ENCODE measurements at regions not wholly inside any gene's neighbourhood (a gene's known extent, or its start where the extent isn't known, plus 50 kb on each side); places are given as distances from the start of the nearest gene placed in this dataset.
"Not testable (repeated sequence)": the region's sequence is repeated elsewhere in the genome, so short reads cannot be mapped to it uniquely, and the experiment has no call there.

- DNase-seq (ENCODE audit: low spot score) = no peak
Measured at GRCh38 chr13:74574964-74575728, 440.9 kb upstream of the KLF12 start.

GRCh38 chr13:74573654-74574053, 439.4 kb upstream of the KLF12 start:
- DNase-seq (ENCODE audit: low spot score) = no peak

DNA sequence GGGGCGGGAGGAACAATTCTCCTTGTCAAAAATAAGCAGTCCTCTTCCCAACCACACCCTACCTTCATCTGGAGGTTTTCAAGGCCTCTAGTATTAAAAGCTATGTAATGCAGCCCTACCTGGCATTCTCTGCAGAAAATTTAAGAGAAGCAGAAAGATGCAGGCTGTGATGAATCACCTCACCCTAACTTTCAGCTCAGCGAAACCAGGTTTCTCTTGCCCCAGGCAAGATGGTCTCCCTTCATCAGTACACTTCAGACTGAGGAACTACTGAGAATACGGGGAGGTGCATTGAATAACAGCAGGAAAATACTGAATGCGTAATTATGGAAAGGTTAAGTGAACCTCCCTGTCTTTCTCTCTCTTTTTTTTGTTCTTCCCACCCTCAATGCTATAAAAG, 437.6 kb upstream of the KLF12 start:
- DNase-seq (ENCODE audit: low spot score) = no peak

GRCh38 chr13:74570834-74571233, 436.6 kb upstream of the KLF12 start:
- DNase-seq (ENCODE audit: low spot score) = no peak

DNA sequence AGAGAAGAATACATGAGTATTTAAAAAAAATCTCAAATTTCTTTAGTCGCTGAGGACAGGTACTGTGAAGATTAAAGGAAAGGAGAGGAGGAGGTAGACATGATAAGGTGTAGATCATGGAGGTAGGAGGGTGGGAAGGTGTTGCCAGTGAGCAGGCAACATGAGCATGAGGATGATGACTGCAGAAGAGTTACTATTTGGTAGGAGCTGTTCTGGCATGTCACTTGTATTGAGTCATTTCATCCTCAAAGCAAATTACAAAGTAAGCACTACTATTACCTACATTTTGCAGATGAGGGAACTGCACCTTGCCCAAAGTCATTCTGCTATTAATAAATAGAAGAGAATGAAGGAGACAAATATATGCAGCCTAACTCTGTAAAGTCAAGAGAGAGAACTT, 435.8 kb upstream of the KLF12 start:
- no peak for DNase-seq (ENCODE audit: low spot score)

GRCh38 chr13:74569251-74569650, 435.0 kb upstream of the KLF12 start:
- no peak for DNase-seq (ENCODE audit: low spot score)

GRCh38 chr13:74567485-74567884, 433.3 kb upstream of the KLF12 start:
- no peak for DNase-seq (ENCODE audit: low spot score)

GRCh38 chr13:74562381-74562780, 428.2 kb upstream of the KLF12 start:
- no peak for DNase-seq (ENCODE audit: low spot score)

- DNase-seq (ENCODE audit: low spot score) = no peak
Measured at GRCh38 chr13:74561155-74561554, 427.0 kb upstream of the KLF12 start.

DNA sequence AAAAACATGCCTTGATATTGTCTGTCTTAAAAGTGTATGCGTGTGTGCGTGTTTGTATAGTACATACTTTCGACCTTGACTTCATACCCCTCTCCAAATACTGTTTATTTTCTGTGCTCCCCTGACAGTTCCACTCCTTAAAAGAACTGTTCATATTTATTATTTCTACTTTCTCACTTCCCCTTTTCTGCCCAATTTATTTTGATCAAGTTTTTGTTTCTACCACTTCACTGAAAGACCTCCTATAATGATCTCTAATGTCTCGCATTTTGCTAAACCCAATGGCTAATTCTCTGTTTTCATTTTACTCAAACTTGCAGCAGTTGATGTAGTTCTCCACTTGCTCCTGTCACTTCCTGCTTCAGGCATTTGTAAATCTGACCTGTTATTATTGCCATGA, 426.1 kb upstream of the KLF12 start:
- DNase-seq (ENCODE audit: low spot score) = no peak

GRCh38 chr13:74557870-74558269, 423.7 kb upstream of the KLF12 start:
- no peak for DNase-seq (ENCODE audit: low spot score)

GRCh38 chr13:74555651-74556420, 421.6 kb upstream of the KLF12 start:
- no peak for DNase-seq (ENCODE audit: low spot score)

GRCh38 chr13:74555276-74555625, 421.0 kb upstream of the KLF12 start:
- no peak for DNase-seq (ENCODE audit: low spot score)

DNA sequence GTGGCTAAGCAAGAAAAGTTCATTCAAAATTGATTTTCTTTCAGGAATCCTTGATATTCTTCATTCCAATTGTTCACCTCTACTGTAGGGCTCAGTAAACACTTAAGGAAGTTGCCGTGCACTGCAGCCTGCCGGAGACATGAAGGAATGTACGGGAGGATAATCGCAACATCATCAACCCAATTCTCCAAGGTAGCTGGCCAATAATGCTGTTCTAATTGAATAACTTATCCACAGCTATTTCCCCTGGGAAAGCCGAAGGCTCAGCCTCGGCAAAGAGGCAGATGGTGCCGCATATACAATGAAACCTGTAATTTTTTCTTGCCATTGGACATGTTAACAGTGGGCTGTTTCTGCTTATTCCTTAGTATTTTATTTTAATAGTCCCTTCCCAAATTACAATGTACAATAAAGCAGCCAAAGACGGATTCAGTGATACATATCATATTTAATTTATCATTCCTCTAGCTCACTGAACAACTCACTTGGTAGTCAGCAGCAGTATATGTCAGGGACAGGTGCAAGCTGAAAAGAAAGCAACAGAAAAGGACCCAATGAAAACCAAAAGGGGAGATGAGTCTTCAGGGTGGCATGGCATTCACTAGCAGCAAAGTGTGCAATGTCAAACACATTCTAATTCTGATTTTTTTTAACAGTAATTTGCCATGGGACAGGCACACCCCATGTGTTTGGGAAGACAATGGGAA, 420.5 kb upstream of the KLF12 start:
- no peak for DNase-seq (ENCODE audit: low spot score)

DNA sequence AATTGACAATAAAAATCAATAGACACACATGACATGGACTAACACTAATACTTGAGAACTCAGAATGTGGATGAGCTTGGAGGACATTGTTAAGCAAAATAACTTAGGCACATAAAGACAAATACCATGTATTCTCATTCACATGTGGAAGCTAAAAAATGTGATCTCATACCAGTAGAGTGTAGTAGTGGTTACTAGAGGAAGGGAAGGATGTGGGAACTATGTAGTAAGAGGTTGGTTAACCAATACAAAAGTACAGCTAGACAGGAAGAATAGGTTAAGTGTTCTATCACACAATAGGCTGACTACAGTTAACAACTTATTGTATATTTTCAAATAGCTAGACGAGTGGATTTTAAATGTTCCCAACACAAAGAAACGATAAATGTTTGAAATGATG, 415.8 kb upstream of the KLF12 start:
- DNase-seq (ENCODE audit: low spot score) = no peak

DNA sequence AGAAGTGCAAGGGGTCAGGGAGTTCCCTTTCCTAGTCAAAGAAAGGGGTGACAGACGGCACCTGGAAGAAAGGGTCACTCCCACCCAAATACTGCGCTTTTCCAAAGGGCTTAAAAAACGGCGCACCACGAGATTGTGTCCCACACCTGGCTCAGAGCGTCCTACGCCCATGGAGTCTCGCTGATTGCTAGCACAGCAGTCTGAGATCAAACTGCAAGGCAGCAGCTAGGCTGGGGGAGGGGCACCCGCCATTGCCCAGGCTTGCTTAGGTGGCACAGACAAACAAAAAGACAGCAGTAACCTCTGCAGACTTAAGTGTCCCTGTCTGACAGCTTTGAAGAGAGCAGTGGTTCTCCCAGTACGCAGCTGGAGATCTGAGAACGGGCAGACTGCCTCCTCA, 402.4 kb upstream of the KLF12 start:
- not testable (repeated sequence) for DNase-seq (ENCODE audit: low spot score)

GRCh38 chr13:74533226-74533625, 399.0 kb upstream of the KLF12 start:
- no peak for DNase-seq (ENCODE audit: low spot score)

- DNase-seq (ENCODE audit: low spot score) = no peak
Measured at GRCh38 chr13:74530011-74530410, 395.8 kb upstream of the KLF12 start.

- no peak for DNase-seq (ENCODE audit: low spot score)
Measured at GRCh38 chr13:74528734-74529513, 394.7 kb upstream of the KLF12 start.

DNA sequence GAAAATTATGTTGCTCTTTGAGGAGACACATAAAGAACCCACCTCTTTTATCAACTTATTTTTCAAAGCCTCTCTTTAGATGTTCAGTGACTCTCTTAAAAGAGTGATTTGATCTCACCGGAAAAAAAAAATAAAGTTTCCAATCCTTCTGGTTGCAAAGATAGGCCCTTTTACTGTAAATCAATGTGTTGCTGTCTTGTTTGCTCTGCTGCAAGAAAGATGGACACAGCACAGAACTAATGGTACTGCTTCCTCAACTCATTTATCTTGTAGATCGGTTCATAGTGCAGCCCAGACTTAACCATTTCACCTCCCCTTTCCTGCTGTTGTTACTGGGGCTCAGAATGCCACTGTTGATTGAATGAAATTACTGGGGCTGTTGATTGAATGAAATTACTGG, 388.9 kb upstream of the KLF12 start:
- no peak for DNase-seq (ENCODE audit: low spot score)

DNA sequence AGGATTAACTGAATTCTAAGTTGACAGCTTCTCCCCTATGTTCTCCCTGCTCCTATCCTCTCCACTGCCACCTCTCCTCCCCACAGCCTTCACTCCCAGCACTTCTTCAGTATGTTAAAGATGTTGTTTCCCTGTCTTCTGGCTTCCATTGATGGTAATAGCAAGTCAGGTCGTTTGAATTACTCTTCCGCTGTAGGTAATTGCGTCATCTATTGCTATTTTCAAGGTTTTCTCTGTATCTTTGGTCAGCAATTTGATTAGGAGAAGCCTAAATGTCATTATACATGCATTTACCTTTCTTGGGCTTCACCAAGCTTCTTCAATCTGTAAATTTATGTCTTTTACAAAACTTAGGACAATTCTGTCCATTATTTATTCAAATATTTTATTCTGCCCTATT, 377.3 kb upstream of the KLF12 start:
- DNase-seq (ENCODE audit: low spot score) = no peak

DNA sequence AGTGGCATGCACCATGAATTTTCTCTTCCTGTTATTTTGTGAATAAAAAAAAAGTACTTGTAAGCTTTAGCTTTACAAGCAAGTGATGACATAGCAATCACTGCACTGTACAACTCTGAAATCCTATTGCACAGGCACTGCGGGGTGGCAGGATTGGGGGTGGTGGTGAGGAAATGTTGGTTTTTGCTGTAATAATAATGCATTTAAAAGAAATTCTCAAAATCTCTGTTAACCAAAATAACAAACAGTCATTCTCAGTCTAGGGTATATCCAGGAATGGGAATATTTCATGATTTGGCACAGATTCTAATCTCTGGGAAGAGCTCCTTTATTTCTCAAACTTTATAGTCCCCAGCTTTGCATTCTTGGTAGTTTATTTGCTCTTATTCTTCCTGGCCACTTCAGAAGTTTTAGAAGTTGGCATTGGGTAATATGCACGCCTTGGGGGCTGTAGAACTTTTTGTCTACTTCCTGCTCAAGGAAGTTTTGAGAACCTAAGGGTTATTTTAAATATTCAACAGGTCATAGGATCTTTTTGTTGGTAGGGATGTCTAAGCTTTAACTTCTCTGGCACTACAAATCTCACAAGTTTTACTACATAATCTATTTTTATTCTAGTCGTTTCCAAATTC, 353.0 kb upstream of the KLF12 start:
- no peak for DNase-seq (ENCODE audit: low spot score)

Data from CD4-positive, alpha-beta T cell treated with Interleukin-15 for 4 hours (primary cell).